IMR-90 (cell line): ENCODE measurements at regions not wholly inside any gene's neighbourhood (a gene's known extent, or its start where the extent isn't known, plus 50 kb on each side); places are given as distances from the start of the nearest gene placed in this dataset.

ENCODE experiments used
- ATAC-seq: fragments of 200-7000 bp; cut with Tn5 transposase; 2 replicates; pipeline ENCODE4 v1.9.1; 2020; ENCODE audit warnings: low read depth, mild to moderate bottlenecking, moderate library complexity
- BruUV-seq: library from RNA; stranded (reverse); fragments of 400-500 nt; replicated peaks from 2 replicates; lab custom pipeline; 2021; lab: Mats Ljungman, UMichigan
- CTCF ChIA-PET: fragments of 300-600 bp; formaldehyde crosslinking; extraction: SDS; loops from one replicate; lab custom pipeline; 2021; ENCODE audit warnings: antibody characterized with exemption; lab: Yijun Ruan, JAX
- POLR2A ChIA-PET: fragments of 300-600 bp; sonication (Branson Sonifier 250); formaldehyde crosslinking; loops from one replicate; lab custom pipeline; 2022; ENCODE audit warnings: antibody characterized with exemption; ENCODE audit not compliant: unreplicated experiment; lab: Charles Lee
- DNase-seq: peaks from one replicate; pipeline ENCODE4 v3.0.0; 2013
- H2AFZ ChIP-seq: replicated peaks from 2 replicates; pipeline ENCODE3; 2013; ENCODE audit warnings: low read length, mild to moderate bottlenecking; ENCODE audit not compliant: poor library complexity
- H2AK5ac ChIP-seq: 2 replicates; pipeline ENCODE4 v1.6.1; 2013; ENCODE audit warnings: low read depth, low read length, inconsistent platforms
- H2AK9ac ChIP-seq: replicated peaks from 2 replicates; pipeline ENCODE3; 2013; ENCODE audit warnings: mild to moderate bottlenecking, low read depth, low read length, moderate library complexity; ENCODE audit not compliant: poor library complexity
- H2BK120ac ChIP-seq: 2 replicates; pipeline ENCODE4 v1.6.1; 2013; ENCODE audit warnings: low read depth, low read length, inconsistent platforms
- H2BK15ac ChIP-seq: 3 replicates; pipeline ENCODE4 v1.6.1; 2013; ENCODE audit warnings: low read depth, low read length, inconsistent platforms
- H2BK20ac ChIP-seq: 2 replicates; pipeline ENCODE4 v1.6.1; 2013; ENCODE audit warnings: low read depth, mild to moderate bottlenecking, inconsistent platforms, low read length, moderate library complexity
- H2BK5ac ChIP-seq: 2 replicates; pipeline ENCODE4 v1.6.1; 2013; ENCODE audit warnings: mild to moderate bottlenecking, low read depth, low read length, inconsistent platforms; ENCODE audit not compliant: poor library complexity, severe bottlenecking
- H3K14ac ChIP-seq: replicated peaks from 2 replicates; pipeline ENCODE4 v1.6.1; 2013; ENCODE audit warnings: low read depth, low read length, inconsistent platforms
- H3K18ac ChIP-seq: 2 replicates; pipeline ENCODE4 v1.6.1; 2013; ENCODE audit warnings: low read depth, low read length, control low read depth
- H3K23ac ChIP-seq: 2 replicates; pipeline ENCODE4 v1.6.1; 2013; ENCODE audit warnings: low read depth, low read length, inconsistent platforms
- H3K27ac ChIP-seq: 2 replicates; pipeline ENCODE4 v1.5.1; 2013; ENCODE audit warnings: mild to moderate bottlenecking, control low read depth, low read length; ENCODE audit not compliant: insufficient read depth
- H3K27me3 ChIP-seq: 2 replicates; pipeline ENCODE4 v1.6.1; 2013; ENCODE audit warnings: low read length; ENCODE audit not compliant: control insufficient read depth, insufficient read depth
- H3K36me3 ChIP-seq: 2 replicates; pipeline ENCODE4 v1.6.1; 2013; ENCODE audit warnings: low read length, mixed read lengths; ENCODE audit not compliant: control insufficient read depth, insufficient read depth
- H3K4ac ChIP-seq: 2 replicates; pipeline ENCODE4 v1.6.1; 2013; ENCODE audit warnings: low read depth, low read length, inconsistent platforms
- H3K4me1 ChIP-seq: 2 replicates; pipeline ENCODE4 v1.6.1; 2013; ENCODE audit warnings: low read length, mixed read lengths; ENCODE audit not compliant: control insufficient read depth, insufficient read depth
- H3K4me2 ChIP-seq: 2 replicates; pipeline ENCODE4 v1.6.1; 2013; ENCODE audit warnings: low read depth, mild to moderate bottlenecking, control low read depth, low read length, moderate library complexity
- H3K4me3 ChIP-seq: 2 replicates; pipeline ENCODE4 v1.5.1; 2013; ENCODE audit warnings: low read depth, mild to moderate bottlenecking, control low read depth, low read length, moderate library complexity; ENCODE audit not compliant: insufficient read depth
- H3K56ac ChIP-seq: 2 replicates; pipeline ENCODE4 v1.6.1; 2013; ENCODE audit warnings: low read length, inconsistent platforms; ENCODE audit not compliant: insufficient read depth; ENCODE audit errors: extremely low read depth
- H3K79me1 ChIP-seq, 2 experiments: 2 replicates each; pipeline ENCODE4 v1.6.1; 2013; ENCODE audit warnings: low read length in 2 of 2, inconsistent platforms in 1 of 2, low read depth in 1 of 2
- H3K9ac ChIP-seq: 2 replicates; pipeline ENCODE4 v1.6.1; 2013; ENCODE audit warnings: low read depth, low read length, control low read depth
- H3K9me1 ChIP-seq: 2 replicates; pipeline ENCODE4 v1.6.1; 2013; ENCODE audit warnings: low read length, inconsistent platforms; ENCODE audit not compliant: insufficient read depth
- H3K9me3 ChIP-seq: 2 replicates; pipeline ENCODE4 v1.6.1; 2013; ENCODE audit warnings: low read length; ENCODE audit not compliant: control insufficient read depth, insufficient read depth
- H4K20me1 ChIP-seq: 2 replicates; pipeline ENCODE4 v1.6.1; 2013; ENCODE audit warnings: low read length, inconsistent platforms; ENCODE audit not compliant: insufficient read depth
- H4K5ac ChIP-seq: 2 replicates; pipeline ENCODE4 v1.6.1; 2013; ENCODE audit warnings: mild to moderate bottlenecking, low read depth, low read length, control low read depth
- H4K8ac ChIP-seq, 2 experiments: 2 replicates each; pipeline ENCODE4 v1.6.1; 2013; ENCODE audit warnings: low read depth in 2 of 2, low read length in 2 of 2, control low read depth in 1 of 2, inconsistent platforms in 1 of 2
- H4K91ac ChIP-seq: 2 replicates; pipeline ENCODE4 v1.6.1; 2013; ENCODE audit warnings: low read depth, low read length, inconsistent platforms; ENCODE audit not compliant: insufficient read depth
- BHLHE40 ChIP-seq: fragments of 150-350 bp; IDR thresholded peaks from 2 replicates; pipeline ENCODE4 v1.6.1; 2016; ENCODE audit warnings: mild to moderate bottlenecking, low read depth, low read length
- CEBPB ChIP-seq: IDR thresholded peaks from 2 replicates; pipeline ENCODE4 v1.6.1; 2012; ENCODE audit warnings: low read depth, low read length, improper control_type of control experiment
- CHD1 ChIP-seq: IDR thresholded peaks from 2 replicates; pipeline ENCODE4 v1.6.1; 2012; ENCODE audit warnings: low read depth, low read length, improper control_type of control experiment
- FOS ChIP-seq: fragments of 150-350 bp; IDR thresholded peaks from 2 replicates; pipeline ENCODE4 v1.6.1; 2016; ENCODE audit warnings: low read depth, low read length
- MAFK ChIP-seq: IDR thresholded peaks from 2 replicates; pipeline ENCODE4 v1.6.1; 2012; ENCODE audit warnings: low read depth, low read length, improper control_type of control experiment
- MAZ ChIP-seq: IDR thresholded peaks from 2 replicates; pipeline ENCODE4 v1.6.1; 2012; ENCODE audit warnings: low read depth, mild to moderate bottlenecking, low read length, improper control_type of control experiment, moderate library complexity, borderline replicate concordance
- MXI1 ChIP-seq: IDR thresholded peaks from 2 replicates; pipeline ENCODE4 v1.6.1; 2012; ENCODE audit warnings: low read depth, mild to moderate bottlenecking, low read length, moderate library complexity, borderline replicate concordance
- NFE2L2 ChIP-seq: fragments of 150-350 bp; IDR thresholded peaks from 2 replicates; pipeline ENCODE4 v1.6.1; 2016; ENCODE audit warnings: low read depth, mild to moderate bottlenecking, low read length
- POLR2A ChIP-seq: IDR thresholded peaks from 2 replicates; pipeline ENCODE4 v1.6.1; 2012; ENCODE audit warnings: mild to moderate bottlenecking, low read depth, low read length
- RAD21 ChIP-seq: IDR thresholded peaks from 2 replicates; pipeline ENCODE4 v1.6.1; 2012; ENCODE audit warnings: low read length, improper control_type of control experiment
- RCOR1 ChIP-seq: IDR thresholded peaks from 2 replicates; pipeline ENCODE4 v1.6.1; 2012; ENCODE audit warnings: mild to moderate bottlenecking, low read length, improper control_type of control experiment; ENCODE audit not compliant: insufficient replicate concordance
- RFX5 ChIP-seq: IDR thresholded peaks from 2 replicates; pipeline ENCODE4 v1.8.0; 2012; ENCODE audit warnings: low read depth, mild to moderate bottlenecking, low read length, moderate library complexity
- SMC3 ChIP-seq: fragments of 150-350 bp; IDR thresholded peaks from 2 replicates; pipeline ENCODE4 v1.6.1; 2016; ENCODE audit warnings: low read depth, mild to moderate bottlenecking, antibody characterized with exemption, low read length, moderate library complexity
- WGBS, 2 experiments: methylation state at CpG; one replicate each; pipeline versions ENCODE4 v1.1.5 to v1.1.7; 2013; ENCODE audit warnings: missing lambda C conversion rate in 2 of 2; ENCODE audit not compliant: insufficient read length in 1 of 2; ENCODE audit errors: extremely low coverage in 2 of 2; 5-methylcytosine and 5-hydroxymethylcytosine counted together
- dilution Hi-C: fragments of 300-500 bp; cut with HindIII; formaldehyde crosslinking; loops from one replicate; pipeline ENCODE4 v1.14.3; 2018; ENCODE audit warnings: low sequenced_read_pairs; ENCODE audit not compliant: unreplicated experiment
- in situ Hi-C: fragments of 300-500 bp; cut with MboI; formaldehyde crosslinking; loops from 3 replicates; pipeline ENCODE4 v1.14.3; 2019; ENCODE audit warnings: low sequenced_read_pairs, inconsistent platforms, mixed read lengths
- intact Hi-C: fragments of 100-400 bp; cut with micrococcal nuclease; formaldehyde crosslinking; loops from 2 replicates; pipeline ENCODE4 v1.10.0; 2022
- TF ChIP-seq, protein P1 (sequence below): conservative IDR thresholded peaks from 2 replicates; pipeline ENCODE4 v1.5.1; 2012; ENCODE audit warnings: mild to moderate bottlenecking, low read depth, low read length, improper control_type of control experiment
- TF ChIP-seq, protein P2 (sequence below): fragments of 150-350 bp; IDR thresholded peaks from 2 replicates; pipeline ENCODE4 v1.6.1; 2017; ENCODE audit warnings: mild to moderate bottlenecking, antibody characterized with exemption, low read length, low read depth
- TF ChIP-seq, protein P3 (sequence below): fragments of 150-350 bp; IDR thresholded peaks from 2 replicates; pipeline ENCODE4 v1.6.1; 2016; ENCODE audit warnings: low read depth, mild to moderate bottlenecking, low read length, moderate library complexity, borderline replicate concordance

DNA sequence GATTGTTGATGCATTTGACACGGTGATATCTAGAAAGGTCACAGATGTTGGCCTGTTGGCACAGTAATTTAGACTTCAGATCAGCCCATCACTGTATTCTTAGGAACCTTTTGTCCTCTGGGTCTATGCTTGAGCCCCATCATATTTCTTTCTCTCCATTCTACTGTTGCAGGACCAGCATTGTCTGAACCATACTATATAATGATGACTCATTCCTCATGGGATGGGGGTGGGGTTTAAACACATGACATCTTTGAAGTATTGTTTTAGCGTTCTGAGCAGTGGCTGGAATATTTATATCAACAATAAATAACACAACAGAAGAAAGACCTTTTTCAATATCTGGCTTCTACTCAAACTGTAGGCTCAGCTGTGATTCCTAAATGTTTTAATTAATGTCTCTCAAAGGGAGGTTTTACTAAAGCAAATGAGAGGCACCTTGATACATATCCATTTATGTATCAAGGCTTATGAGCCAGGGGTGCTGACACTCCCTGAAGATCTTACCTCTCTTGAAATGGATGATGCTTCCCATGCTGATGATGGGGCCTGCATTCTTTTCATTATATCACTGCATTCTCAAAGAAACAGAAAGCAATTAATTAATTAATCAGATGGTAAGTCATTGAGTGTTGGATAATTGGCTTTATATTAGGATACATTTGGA lies 379.0 kb upstream of the GOT2 start:
- DNase-seq (no peak), ATAC-seq (no peak)
- no peaks in the 10 kb centered on the region for H3K9me1 ChIP-seq
- H3K4me3 ChIP-seq: no peak overlapping the region
- no peak overlapping the region for H2BK5ac ChIP-seq
- H2AFZ ChIP-seq: no peak overlapping the region
- H2BK120ac ChIP-seq: no peak overlapping the region
- no peak for TF ChIP-seq CHD1
- no peak for TF ChIP-seq POLR2A
- no peak for TF ChIP-seq NFE2L2
- no peak for TF ChIP-seq BHLHE40
- no peak for TF ChIP-seq RFX5
- no peak for TF ChIP-seq RCOR1
- no peak for TF ChIP-seq MAZ
- TF ChIP-seq, protein P1, sequence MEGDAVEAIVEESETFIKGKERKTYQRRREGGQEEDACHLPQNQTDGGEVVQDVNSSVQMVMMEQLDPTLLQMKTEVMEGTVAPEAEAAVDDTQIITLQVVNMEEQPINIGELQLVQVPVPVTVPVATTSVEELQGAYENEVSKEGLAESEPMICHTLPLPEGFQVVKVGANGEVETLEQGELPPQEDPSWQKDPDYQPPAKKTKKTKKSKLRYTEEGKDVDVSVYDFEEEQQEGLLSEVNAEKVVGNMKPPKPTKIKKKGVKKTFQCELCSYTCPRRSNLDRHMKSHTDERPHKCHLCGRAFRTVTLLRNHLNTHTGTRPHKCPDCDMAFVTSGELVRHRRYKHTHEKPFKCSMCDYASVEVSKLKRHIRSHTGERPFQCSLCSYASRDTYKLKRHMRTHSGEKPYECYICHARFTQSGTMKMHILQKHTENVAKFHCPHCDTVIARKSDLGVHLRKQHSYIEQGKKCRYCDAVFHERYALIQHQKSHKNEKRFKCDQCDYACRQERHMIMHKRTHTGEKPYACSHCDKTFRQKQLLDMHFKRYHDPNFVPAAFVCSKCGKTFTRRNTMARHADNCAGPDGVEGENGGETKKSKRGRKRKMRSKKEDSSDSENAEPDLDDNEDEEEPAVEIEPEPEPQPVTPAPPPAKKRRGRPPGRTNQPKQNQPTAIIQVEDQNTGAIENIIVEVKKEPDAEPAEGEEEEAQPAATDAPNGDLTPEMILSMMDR: no peak
- TF ChIP-seq CEBPB: no peak
- TF ChIP-seq FOS: no peak
- no peak for TF ChIP-seq RAD21
- no peak for TF ChIP-seq SMC3
- TF ChIP-seq MXI1: no peak
- TF ChIP-seq MAFK: no peak
- TF ChIP-seq, protein P2, sequence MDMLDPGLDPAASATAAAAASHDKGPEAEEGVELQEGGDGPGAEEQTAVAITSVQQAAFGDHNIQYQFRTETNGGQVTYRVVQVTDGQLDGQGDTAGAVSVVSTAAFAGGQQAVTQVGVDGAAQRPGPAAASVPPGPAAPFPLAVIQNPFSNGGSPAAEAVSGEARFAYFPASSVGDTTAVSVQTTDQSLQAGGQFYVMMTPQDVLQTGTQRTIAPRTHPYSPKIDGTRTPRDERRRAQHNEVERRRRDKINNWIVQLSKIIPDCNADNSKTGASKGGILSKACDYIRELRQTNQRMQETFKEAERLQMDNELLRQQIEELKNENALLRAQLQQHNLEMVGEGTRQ: no peak
- TF ChIP-seq, protein P3, sequence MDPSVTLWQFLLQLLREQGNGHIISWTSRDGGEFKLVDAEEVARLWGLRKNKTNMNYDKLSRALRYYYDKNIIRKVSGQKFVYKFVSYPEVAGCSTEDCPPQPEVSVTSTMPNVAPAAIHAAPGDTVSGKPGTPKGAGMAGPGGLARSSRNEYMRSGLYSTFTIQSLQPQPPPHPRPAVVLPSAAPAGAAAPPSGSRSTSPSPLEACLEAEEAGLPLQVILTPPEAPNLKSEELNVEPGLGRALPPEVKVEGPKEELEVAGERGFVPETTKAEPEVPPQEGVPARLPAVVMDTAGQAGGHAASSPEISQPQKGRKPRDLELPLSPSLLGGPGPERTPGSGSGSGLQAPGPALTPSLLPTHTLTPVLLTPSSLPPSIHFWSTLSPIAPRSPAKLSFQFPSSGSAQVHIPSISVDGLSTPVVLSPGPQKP: no peak
- no peak overlapping the region for H3K23ac ChIP-seq
- BruUV-seq: no TSS peak
- no peak overlapping the region for H2AK9ac ChIP-seq
- H4K20me1 ChIP-seq: no peaks in the 10 kb centered on the region
- no peaks in the 10 kb centered on the region for H3K79me1 ChIP-seq
- H3K27me3 ChIP-seq: no peaks in the 10 kb centered on the region
- no peak overlapping the region for H3K4me2 ChIP-seq
- H3K9me3 ChIP-seq: peaks cover 4% of the 10 kb centered on the region
- dilution Hi-C loops (no loop called here), intact Hi-C loops (no loop called here), in situ Hi-C loops (no loop called here)
- WGBS, 2 experiments: no CpG with 5 or more reads among the region's 2 CpGs
- no peak overlapping the region for H3K9ac ChIP-seq
- no peak overlapping the region for H2BK20ac ChIP-seq
- H3K4me1 ChIP-seq: no peaks in the 10 kb centered on the region
- CTCF ChIA-PET: no interaction called here
- no peak overlapping the region for H3K18ac ChIP-seq
- no peak overlapping the region for H3K56ac ChIP-seq
- no peak overlapping the region for H2BK15ac ChIP-seq
- no peak overlapping the region for H4K91ac ChIP-seq
- H3K14ac ChIP-seq: no peak overlapping the region
- POLR2A ChIA-PET: no interaction called here
- no peak overlapping the region for H4K8ac ChIP-seq
- no peak overlapping the region for H2AK5ac ChIP-seq
- no peak overlapping the region for H3K4ac ChIP-seq
- H4K5ac ChIP-seq: no peak overlapping the region
- no peak overlapping the region for H3K27ac ChIP-seq
- H3K36me3 ChIP-seq: no peaks in the 10 kb centered on the region
